DMS153 treated with DMSO at 0.1 percent for 48 hours (cell line): ENCODE measurements at regions not wholly inside any gene's neighbourhood (a gene's known extent, or its start where the extent isn't known, plus 50 kb on each side); places are given as distances from the start of the nearest gene placed in this dataset.
"Not testable (repeated sequence)": the region's sequence is repeated elsewhere in the genome, so short reads cannot be mapped to it uniquely, and the experiment has no call there.

Experiments used
- DNase-seq: peaks from one replicate; lab custom pipeline; 2025; ENCODE audit not compliant: unreplicated experiment; lab: John Stamatoyannopoulos, UW

- DNase-seq = no peak
Measured at GRCh38 chr12:24522736-24523135, 426.2 kb downstream of the BCAT1 start.

GRCh38 chr12:24519759-24520158 lies 429.1 kb downstream of the BCAT1 start:
- no peak for DNase-seq

- no peak for DNase-seq
Measured at GRCh38 chr12:24517000-24517399, 431.9 kb downstream of the BCAT1 start.

- no peak for DNase-seq
Measured at GRCh38 chr12:24510581-24511125, 438.2 kb downstream of the BCAT1 start.

DNA sequence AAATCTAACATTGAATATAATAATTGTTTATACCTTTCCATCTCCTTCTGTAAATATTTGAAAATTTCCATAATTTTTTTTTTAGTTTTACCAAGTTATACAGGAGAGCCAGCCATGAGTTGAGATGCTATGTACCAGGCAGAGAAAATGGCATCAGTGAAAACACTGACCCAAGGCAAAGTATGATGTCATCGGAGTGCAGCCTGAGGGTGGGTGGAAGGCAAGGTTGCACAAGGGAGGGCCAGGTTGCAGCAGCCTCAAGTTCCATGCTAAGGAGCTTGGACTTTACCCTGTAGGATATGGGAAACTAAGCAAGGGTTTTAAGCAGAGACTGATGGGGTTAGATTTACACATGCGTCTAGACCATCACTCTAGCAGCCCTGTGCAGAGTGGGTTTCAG lies 441.1 kb downstream of the BCAT1 start:
- DNase-seq = no peak

- no peak for DNase-seq
Measured at GRCh38 chr12:24505366-24506015, 443.4 kb downstream of the BCAT1 start.

DNA sequence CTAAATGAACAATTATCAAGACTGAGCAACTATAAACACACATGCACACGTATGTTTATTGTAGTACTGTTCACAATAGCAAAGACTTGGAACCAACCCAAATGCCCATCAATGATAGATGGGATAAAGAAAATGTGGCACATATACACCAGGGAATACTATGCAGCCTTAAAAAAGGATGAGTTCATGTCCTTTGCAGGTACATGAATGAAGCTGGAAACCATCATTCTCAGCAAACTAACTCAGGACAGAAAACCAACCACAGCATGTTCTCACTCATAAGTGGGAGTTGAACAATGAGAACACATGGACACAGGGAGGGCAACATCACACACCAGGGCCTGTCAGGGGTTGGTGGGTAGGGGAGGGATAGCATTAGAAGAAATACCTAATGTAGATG lies 445.4 kb downstream of the BCAT1 start:
- not testable (repeated sequence) for DNase-seq

GRCh38 chr12:24500831-24501230 lies 448.1 kb downstream of the BCAT1 start:
- no peak for DNase-seq

DNA sequence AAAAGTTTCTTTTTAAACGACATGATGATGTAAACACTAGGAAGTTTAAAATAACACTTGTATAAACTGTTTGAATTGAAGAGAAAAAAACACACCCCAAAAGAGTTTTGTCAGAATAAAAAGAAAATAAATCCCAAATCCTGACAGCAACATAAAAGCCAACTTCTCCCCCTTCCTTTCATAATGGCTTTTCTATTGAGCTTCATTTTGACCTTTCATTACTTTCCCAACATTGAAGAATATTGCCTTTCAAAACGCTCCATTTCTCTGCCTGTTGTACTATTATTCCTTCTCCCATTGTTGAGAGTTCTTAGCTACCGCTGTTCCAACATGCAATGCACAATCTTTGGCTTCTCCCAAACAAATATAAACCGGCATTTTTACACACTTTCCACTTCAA lies 448.5 kb downstream of the BCAT1 start:
- no peak for DNase-seq

DNA sequence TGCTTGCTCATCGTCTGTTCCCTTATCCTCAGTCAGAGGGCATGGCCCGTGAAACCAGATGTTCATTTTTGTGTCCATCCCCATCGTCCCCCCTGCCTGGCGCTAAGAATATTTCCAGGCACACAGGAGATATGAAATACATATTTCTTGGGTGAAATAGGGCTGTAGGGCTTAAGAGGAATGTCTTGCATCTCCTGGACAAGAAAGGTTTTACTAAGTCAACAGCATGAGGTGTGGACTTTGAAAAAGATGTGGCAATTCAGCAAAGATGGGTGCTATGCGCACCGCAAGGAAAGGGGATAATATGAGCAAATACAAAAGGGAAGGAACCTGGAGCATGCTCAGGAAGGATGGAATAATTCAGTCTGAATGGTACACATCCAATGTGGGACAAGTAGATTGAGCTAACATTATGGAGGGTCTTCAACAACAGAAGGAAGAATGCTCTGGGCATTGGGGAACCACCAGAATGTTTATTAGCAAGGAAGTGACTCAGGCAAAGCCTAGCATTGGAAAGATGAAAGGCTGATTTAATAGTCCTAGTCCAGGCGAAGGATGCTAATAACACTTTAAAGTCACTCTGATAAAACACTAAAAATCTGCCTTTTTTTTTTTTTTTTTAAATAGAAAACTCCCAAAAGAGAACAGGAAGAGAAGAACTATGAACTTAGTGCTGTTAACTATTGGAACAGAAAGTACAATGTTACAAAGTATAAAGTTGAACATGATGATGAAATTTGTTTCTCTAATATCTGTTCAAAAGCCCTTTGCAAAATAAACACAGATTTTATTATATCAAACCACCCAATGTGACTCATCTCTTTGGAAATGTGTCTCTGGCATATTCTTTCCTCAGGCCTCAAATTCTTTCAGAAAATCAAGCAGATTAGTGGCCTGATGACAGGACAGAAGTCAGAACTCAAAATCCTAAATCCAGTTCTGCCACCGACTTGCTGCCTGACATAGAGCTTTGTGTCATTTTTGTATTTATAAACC lies 449.5 kb downstream of the BCAT1 start:
- no peak for DNase-seq

DNA sequence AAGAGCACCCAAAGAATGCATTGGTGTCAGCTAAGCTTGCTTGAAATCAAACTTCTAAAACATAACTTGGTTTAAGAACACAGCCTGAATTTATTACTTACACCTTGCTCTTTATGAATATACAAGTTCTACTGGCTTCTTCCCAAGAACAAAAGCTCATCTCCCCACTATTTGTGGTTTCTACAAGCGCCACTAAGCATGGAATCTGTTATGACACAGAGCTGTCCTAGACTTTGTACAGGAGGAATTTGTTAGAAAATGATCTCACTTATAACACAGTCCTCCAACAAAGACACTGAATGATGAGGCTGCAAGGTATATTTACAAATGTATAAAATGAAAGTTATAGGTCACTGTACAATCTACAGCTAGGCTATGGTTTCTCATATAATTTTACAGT lies 452.1 kb downstream of the BCAT1 start:
- no peak for DNase-seq

GRCh38 chr12:24494401-24494800 lies 454.5 kb downstream of the BCAT1 start:
- no peak for DNase-seq

DNA sequence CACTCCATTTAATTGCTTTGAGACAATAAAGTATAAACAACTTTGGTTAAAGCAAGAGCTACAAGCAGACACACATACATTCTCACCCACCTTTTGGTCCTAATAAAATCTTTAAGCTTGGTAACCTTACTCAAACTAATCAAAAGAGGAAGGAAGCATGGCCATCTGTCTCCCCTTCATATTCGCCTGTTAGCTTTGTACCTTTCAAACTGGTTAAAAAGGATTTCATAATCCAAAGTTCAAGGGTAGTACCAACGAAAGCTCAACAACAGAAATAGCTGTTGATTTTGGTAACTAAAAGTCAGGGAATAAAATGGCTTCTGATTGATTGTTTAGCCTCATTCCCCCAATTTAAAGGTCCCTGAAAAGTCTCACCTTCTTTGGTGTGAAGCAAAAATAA lies 456.9 kb downstream of the BCAT1 start:
- no peak for DNase-seq

- DNase-seq = no peak
Measured at GRCh38 chr12:24489939-24490338, 459.0 kb downstream of the BCAT1 start.

GRCh38 chr12:24488906-24489619 lies 459.8 kb downstream of the BCAT1 start:
- DNase-seq = no peak

GRCh38 chr12:24488091-24488596 lies 460.8 kb downstream of the BCAT1 start:
- no peak for DNase-seq

- no peak for DNase-seq
Measured at GRCh38 chr12:24487606-24488005, 461.3 kb downstream of the BCAT1 start.

GRCh38 chr12:24483732-24484131 lies 465.2 kb downstream of the BCAT1 start:
- no peak for DNase-seq

GRCh38 chr12:24482882-24483604 lies 465.9 kb downstream of the BCAT1 start:
- no peak for DNase-seq

DNA sequence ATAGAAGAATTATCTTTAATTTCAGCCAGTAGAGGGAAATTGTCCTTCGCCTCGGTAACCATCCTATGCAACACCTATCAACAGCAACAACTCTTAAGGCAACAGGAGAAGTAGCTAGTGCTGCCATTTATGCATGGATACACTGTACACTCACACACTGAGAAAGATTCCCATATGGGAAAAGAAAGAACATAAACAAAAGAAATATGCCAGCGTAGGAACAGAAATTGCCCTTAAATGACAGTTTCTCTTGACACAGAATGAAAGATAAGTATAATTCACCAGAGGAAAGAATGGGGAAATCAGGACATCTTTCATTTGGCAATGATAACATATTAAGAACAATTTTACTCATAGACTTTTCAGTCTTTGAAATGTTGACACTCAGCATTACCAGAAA lies 466.9 kb downstream of the BCAT1 start:
- no peak for DNase-seq
